Pons (tissue), 1 donor: ENCODE measurements at regions not wholly inside any gene's neighbourhood (a gene's known extent, or its start where the extent isn't known, plus 50 kb on each side); places are given as distances from the start of the nearest gene placed in this dataset.
A peak's percentile ranks its signal among the peaks of the same experiment; 100 is the strongest.

ENCODE experiments used
- DNase-seq: peaks from one replicate; pipeline ENCODE4 v3.0.0-alpha.2; 2016; ENCODE audit warnings: low spot score

GRCh38 chr10:78393094-78393493, 359.4 kb downstream of the RPS24 start:
- no peak for DNase-seq

- DNase-seq: no peak
Measured at GRCh38 chr10:78394047-78394446, 360.4 kb downstream of the RPS24 start.

- no peak for DNase-seq
Measured at GRCh38 chr10:78395162-78395561, 361.5 kb downstream of the RPS24 start.

GRCh38 chr10:78396754-78397153, 363.1 kb downstream of the RPS24 start:
- no peak for DNase-seq

GRCh38 chr10:78397786-78398185, 364.1 kb downstream of the RPS24 start:
- DNase-seq: no peak

GRCh38 chr10:78398382-78398781, 364.7 kb downstream of the RPS24 start:
- no peak for DNase-seq

- peak; percentile 43 for DNase-seq
Measured at GRCh38 chr10:78401624-78402367, 368.1 kb downstream of the RPS24 start.

GRCh38 chr10:78402591-78402990, 368.9 kb downstream of the RPS24 start:
- no peak for DNase-seq

GRCh38 chr10:78403781-78404180, 370.1 kb downstream of the RPS24 start:
- DNase-seq: no peak

GRCh38 chr10:78404296-78404695, 370.6 kb downstream of the RPS24 start:
- DNase-seq: no peak

GRCh38 chr10:78405231-78405630, 371.6 kb downstream of the RPS24 start:
- no peak for DNase-seq

GRCh38 chr10:78405736-78406135, 372.1 kb downstream of the RPS24 start:
- peak; percentile 19 for DNase-seq

- DNase-seq: no peak
Measured at GRCh38 chr10:78406648-78407008, 373.0 kb downstream of the RPS24 start.

- DNase-seq: peak; percentile 69
Measured at GRCh38 chr10:78407009-78407711, 373.5 kb downstream of the RPS24 start.

GRCh38 chr10:78407966-78408365, 374.3 kb downstream of the RPS24 start:
- no peak for DNase-seq

- DNase-seq: peak; percentile 37
Measured at GRCh38 chr10:78408671-78409472, 375.2 kb downstream of the RPS24 start.

- no peak for DNase-seq
Measured at GRCh38 chr10:78410046-78410965, 376.6 kb downstream of the RPS24 start.

GRCh38 chr10:78411716-78412115, 378.1 kb downstream of the RPS24 start:
- DNase-seq: no peak

- no peak for DNase-seq
Measured at GRCh38 chr10:78412605-78413004, 378.9 kb downstream of the RPS24 start.

GRCh38 chr10:78413076-78414055, 379.7 kb downstream of the RPS24 start:
- DNase-seq: no peak

- DNase-seq: no peak
Measured at GRCh38 chr10:78414380-78414779, 380.7 kb downstream of the RPS24 start.
